GM12878 (cell line): ENCODE measurements at regions not wholly inside any gene's neighbourhood (a gene's known extent, or its start where the extent isn't known, plus 50 kb on each side); places are given as distances from the start of the nearest gene placed in this dataset.

ENCODE experiments used
- ATAC-seq: fragments of 200-7000 bp; cut with Tn5 transposase; 3 replicates; pipeline ENCODE4 v1.9.1; 2020; ENCODE audit warnings: mild to moderate bottlenecking, moderate library complexity
- BruUV-seq: library from RNA; stranded (reverse); fragments of 400-500 nt; replicated peaks from 2 replicates; lab custom pipeline; 2021; lab: Mats Ljungman, UMichigan
- CTCF ChIA-PET: fragments of 300-600 bp; sonication (Branson Sonifier 250); formaldehyde crosslinking; extraction: SDS; loops from one replicate; lab custom pipeline; 2021; ENCODE audit warnings: inconsistent platforms; lab: Yijun Ruan, JAX
- POLR2A ChIA-PET: fragments of 350-600 bp; formaldehyde crosslinking; extraction: SDS; loops from one replicate; lab custom pipeline; 2021; ENCODE audit warnings: inconsistent platforms; lab: Charles Lee
- RAD21 ChIA-PET: fragments of 300-600 bp; sonication (Branson Sonifier 250); formaldehyde crosslinking; loops from one replicate; lab custom pipeline; 2023; ENCODE audit warnings: antibody characterized with exemption; ENCODE audit not compliant: unreplicated experiment; lab: Charles Lee
- SMC1A ChIA-PET: fragments of 300-600 bp; sonication (Branson Sonifier 250); formaldehyde crosslinking; loops from one replicate; lab custom pipeline; 2023; ENCODE audit not compliant: unreplicated experiment, uncharacterized antibody; lab: Charles Lee
- DNase-seq: peaks from one replicate; pipeline ENCODE4 v3.0.0-alpha.2; 2011; ENCODE audit warnings: low read depth, low spot score
- FAIRE-seq: peaks from 3 replicates; lab custom pipeline; 2011; peaks lifted over from hg19 to GRCh38; lab: Jason Lieb, UNC
- H2AFZ ChIP-seq: 2 replicates; pipeline ENCODE4 v1.6.0; 2011; ENCODE audit warnings: low read depth, low read length, control low read depth; ENCODE audit not compliant: control insufficient read depth
- H3K27ac ChIP-seq: 2 replicates; pipeline ENCODE4 v1.5.1; 2011; ENCODE audit warnings: control low read depth; ENCODE audit not compliant: control insufficient read depth, insufficient read depth
- H3K27me3 ChIP-seq, 2 experiments: replicated peaks in 1 of 2; 2 replicates each; pipeline versions ENCODE4 v1.6.0 to v1.6.1; 2011; ENCODE audit warnings: low read length in 1 of 2; ENCODE audit not compliant: control insufficient read depth in 2 of 2, insufficient read depth in 2 of 2
- H3K36me3 ChIP-seq, 2 experiments: 2 replicates each; pipeline ENCODE4 v1.5.1; 2011; ENCODE audit warnings: low read length in 1 of 2; ENCODE audit not compliant: control insufficient read depth in 2 of 2, insufficient read depth in 2 of 2
- H3K4me1 ChIP-seq: 2 replicates; pipeline ENCODE4 v1.6.1; 2011; ENCODE audit warnings: mild to moderate bottlenecking, low read length, moderate library complexity, mixed read lengths; ENCODE audit not compliant: control insufficient read depth, insufficient read depth
- H3K4me2 ChIP-seq: 2 replicates; pipeline ENCODE4 v1.6.0; 2011; ENCODE audit warnings: control low read depth; ENCODE audit not compliant: control insufficient read depth, insufficient read depth
- H3K4me3 ChIP-seq: fragments of 200-600 bp; sonication (generic); 2 replicates; pipeline ENCODE4 v1.5.1; 2016
- H3K79me2 ChIP-seq: 2 replicates; pipeline ENCODE4 v1.6.0; 2011; ENCODE audit warnings: low read length; ENCODE audit not compliant: control insufficient read depth, insufficient read depth
- H3K9ac ChIP-seq: 2 replicates; pipeline ENCODE4 v1.8.0; 2011; ENCODE audit warnings: low read length, control low read depth, mixed read lengths; ENCODE audit not compliant: control insufficient read depth, insufficient read depth
- H3K9me3 ChIP-seq: replicated peaks from 3 replicates; pipeline ENCODE4 v1.5.1; 2011; ENCODE audit warnings: mild to moderate bottlenecking, low read length; ENCODE audit not compliant: control insufficient read depth, insufficient read depth
- H4K20me1 ChIP-seq: 2 replicates; pipeline ENCODE4 v1.6.0; 2011; ENCODE audit not compliant: control insufficient read depth, insufficient read depth
- ASH2L ChIP-seq: fragments of 300-600, 200-600 bp; sonication (generic); IDR thresholded peaks from 2 replicates; pipeline ENCODE4 v1.6.1; 2017; ENCODE audit warnings: low read depth, mild to moderate bottlenecking, borderline replicate concordance
- CREM ChIP-seq: IDR thresholded peaks from 2 replicates; pipeline ENCODE4 v1.6.1; 2014; ENCODE audit warnings: antibody characterized with exemption, low read depth
- EED ChIP-seq: sonication (generic); IDR thresholded peaks from 2 replicates; pipeline ENCODE4 v1.6.1; 2016; ENCODE audit warnings: antibody characterized with exemption, low read depth
- EZH2 ChIP-seq: IDR thresholded peaks from 2 replicates; pipeline ENCODE4 v1.6.1; 2012; ENCODE audit warnings: low read depth, mild to moderate bottlenecking, control low read depth, inconsistent platforms, low read length, borderline replicate concordance; ENCODE audit not compliant: control insufficient read depth
- GATAD2B ChIP-seq: fragments of 450-650 bp; conservative IDR thresholded peaks from 2 replicates; pipeline ENCODE4 v1.6.1; 2017; ENCODE audit warnings: low read depth, mild to moderate bottlenecking, moderate library complexity
- MXI1 ChIP-seq: fragments of 150-350 bp; IDR thresholded peaks from 2 replicates; pipeline ENCODE4 v1.6.1; 2011; ENCODE audit warnings: low read depth, mild to moderate bottlenecking, inconsistent platforms, low read length, improper control_type of control experiment
- POLR2A ChIP-seq: IDR thresholded peaks from 2 replicates; pipeline ENCODE4 v1.6.1; 2011; ENCODE audit warnings: low read depth, mild to moderate bottlenecking, low read length
- POLR2AphosphoS2 ChIP-seq: IDR thresholded peaks from 2 replicates; pipeline ENCODE4 v1.6.1; 2011; ENCODE audit warnings: low read depth, mild to moderate bottlenecking, low read length, improper control_type of control experiment, moderate library complexity
- RELA ChIP-seq: fragments of 450-650 bp; IDR thresholded peaks from 2 replicates; pipeline ENCODE4 v1.8.0; 2014; ENCODE audit warnings: borderline replicate concordance; ENCODE audit not compliant: partially characterized antibody
- TBL1XR1 ChIP-seq: IDR thresholded peaks from 2 replicates; pipeline ENCODE4 v1.6.1; 2012; ENCODE audit warnings: low read depth, low read length, improper control_type of control experiment
- TCF12 ChIP-seq: IDR thresholded peaks from 2 replicates; pipeline ENCODE4 v1.6.1; 2011; ENCODE audit warnings: low read depth, mild to moderate bottlenecking, low read length
- WRNIP1 ChIP-seq: IDR thresholded peaks from 2 replicates; pipeline ENCODE4 v1.6.1; 2011; ENCODE audit warnings: low read depth, low read length, improper control_type of control experiment, borderline replicate concordance
- ZNF207 ChIP-seq: fragments of 450-650 bp; IDR thresholded peaks from 2 replicates; pipeline ENCODE4 v1.6.1; 2014; ENCODE audit warnings: antibody characterized with exemption, mild to moderate bottlenecking, borderline replicate concordance
- ZNF217 ChIP-seq: fragments of 450-650 bp; IDR thresholded peaks from 2 replicates; pipeline ENCODE4 v1.6.1; 2017; ENCODE audit warnings: antibody characterized with exemption, mild to moderate bottlenecking
- ZZZ3 ChIP-seq: IDR thresholded peaks from 2 replicates; pipeline ENCODE4 v1.6.1; 2011; ENCODE audit warnings: low read depth; ENCODE audit not compliant: control insufficient read depth, insufficient read length
- WGBS: methylation state at CpG from one replicate; pipeline ENCODE4 v1.1.6; 2016; ENCODE audit warnings: low lambda C conversion rate; ENCODE audit not compliant: insufficient replicate concordance, insufficient coverage; ENCODE audit errors: missing lambda C conversion rate; 5-methylcytosine and 5-hydroxymethylcytosine counted together
- in situ Hi-C: fragments of 300-500 bp; cut with MboI; formaldehyde crosslinking; loops from 9 replicates; pipeline ENCODE4 v1.14.3; 2018; ENCODE audit warnings: mixed read lengths
- intact Hi-C: fragments of 100-400 bp; cut with micrococcal nuclease; formaldehyde crosslinking; loops from one replicate; pipeline ENCODE4 v1.14.2; 2022; ENCODE audit not compliant: unreplicated experiment

DNA sequence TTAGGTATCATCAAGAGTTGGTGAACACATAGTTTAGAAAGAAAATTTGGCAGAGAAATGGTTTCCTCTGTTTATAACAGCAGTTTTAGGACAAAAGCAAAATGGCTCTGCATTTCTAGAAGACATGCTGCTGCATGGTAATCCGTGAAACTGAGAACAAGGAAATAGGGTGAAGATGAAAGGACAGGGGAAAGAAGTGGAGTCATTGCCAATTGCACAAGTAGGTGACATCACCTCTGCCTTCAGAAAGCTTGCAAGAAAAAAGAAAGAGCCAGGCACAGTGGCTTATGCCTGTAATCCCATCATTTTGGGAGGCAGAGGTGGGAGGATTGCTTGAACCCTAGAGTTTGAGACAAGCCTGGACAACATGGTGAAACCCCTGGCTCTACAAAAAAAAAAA is 217.6 kb downstream of the LMX1A start:
- Histone ChIP-seq H3K79me2 (no peaks in the 10 kb centered on the region), H3K9me3 (no peaks in the 10 kb centered on the region), H3K4me1 (no peaks in the 10 kb centered on the region), H3K4me2 (no peak overlapping the region), H3K36me3 (no peaks in the 10 kb centered on the region), H2AFZ (no peak overlapping the region), H3K9ac (no peak overlapping the region), H3K27ac (no peak overlapping the region), H4K20me1 (no peaks in the 10 kb centered on the region), H3K27me3 (no peaks in the 10 kb centered on the region; a peak in 2 of 4 replicates), H3K4me3 (no peak overlapping the region)
- ChIA-PET CTCF (interaction anchor here (1.3 kb wide), 1 partner anchor 25 kb away, joined by 3 read pairs; no protein-coding TSS in a partner anchor), SMC1A (interaction anchor here (1.2 kb wide), 1 partner anchor 17 kb away, joined by 3 read pairs; no protein-coding TSS in a partner anchor), POLR2A (no interaction called here), RAD21 (no interaction called here)
- TF ChIP-seq EZH2 (no peak), TBL1XR1 (no peak), ZZZ3 (no peak), CREM (no peak), POLR2A (no peak), EED (no peak), TCF12 (no peak), MXI1 (no peak), ASH2L (no peak), GATAD2B (no peak), ZNF217 (no peak), ZNF207 (no peak), POLR2AphosphoS2 (no peak), WRNIP1 (no peak), RELA (no peak)
- intact Hi-C loops (no loop called here), in situ Hi-C loops (no loop called here)
- WGBS, result 0% methylated on average over 1 of the region's 1 CpG
- DNase-seq (no peak), ATAC-seq (no peak), FAIRE-seq (no peak)
- BruUV-seq, result no TSS peak
